GM23338 (cell line): ENCODE measurements at regions not wholly inside any gene's neighbourhood (a gene's known extent, or its start where the extent isn't known, plus 50 kb on each side); places are given as distances from the start of the nearest gene placed in this dataset.

ENCODE experiments used
- ATAC-seq: fragments of 200-7000 bp; cut with Tn5 transposase; 3 replicates; pipeline ENCODE4 v1.9.1; 2020
- DNase-seq: peaks from one replicate; pipeline ENCODE4 v3.0.0-alpha.2; 2015; ENCODE audit warnings: low spot score
- H2AFZ ChIP-seq: fragments of 200-600 bp; sonication (generic); 2 replicates; pipeline ENCODE4 v1.8.0; 2016; ENCODE audit warnings: antibody characterized with exemption, mild to moderate bottlenecking, moderate library complexity
- H3F3A ChIP-seq: fragments of 200-600 bp; sonication (generic); replicated peaks from 2 replicates; pipeline ENCODE4 v1.8.0; 2017; ENCODE audit warnings: antibody characterized with exemption, mixed run types, low read depth
- H3K27ac ChIP-seq: fragments of 200-600 bp; sonication (generic); 2 replicates; pipeline ENCODE4 v1.6.1; 2016; ENCODE audit warnings: low read depth
- H3K27me3 ChIP-seq: fragments of 200-600 bp; sonication (generic); 2 replicates; pipeline ENCODE4 v1.8.0; 2016; ENCODE audit warnings: mild to moderate bottlenecking, mixed run types, moderate library complexity; ENCODE audit not compliant: insufficient read depth
- H3K36me3 ChIP-seq: fragments of 200-600 bp; sonication (generic); 2 replicates; pipeline ENCODE4 v1.8.0; 2016; ENCODE audit warnings: mild to moderate bottlenecking; ENCODE audit not compliant: insufficient read depth
- H3K4me1 ChIP-seq: fragments of 200-600 bp; sonication (generic); 2 replicates; pipeline ENCODE4 v1.8.0; 2016; ENCODE audit warnings: mild to moderate bottlenecking, moderate library complexity; ENCODE audit not compliant: insufficient read depth
- H3K4me2 ChIP-seq: fragments of 200-600 bp; sonication (generic); 2 replicates; pipeline ENCODE4 v1.7.1; 2017; ENCODE audit warnings: mixed run types
- H3K4me3 ChIP-seq: fragments of 200-600 bp; sonication (generic); 2 replicates; pipeline ENCODE4 v1.6.1; 2016; ENCODE audit warnings: mixed run types
- H3K79me2 ChIP-seq: fragments of 200-600 bp; sonication (generic); replicated peaks from 2 replicates; pipeline ENCODE4 v1.8.0; 2017; ENCODE audit warnings: mild to moderate bottlenecking; ENCODE audit not compliant: insufficient read depth
- H3K9me2 ChIP-seq: fragments of 200-600 bp; sonication (generic); 2 replicates; pipeline ENCODE4 v1.8.0; 2017; ENCODE audit not compliant: insufficient read depth
- H4K20me1 ChIP-seq: fragments of 200-600 bp; sonication (generic); replicated peaks from 2 replicates; pipeline ENCODE4 v1.8.0; 2017; ENCODE audit warnings: mild to moderate bottlenecking; ENCODE audit not compliant: insufficient read depth
- H3K27ac Mint-ChIP-seq: 2 replicates; pipeline ENCODE4 v1.8.0; 2020; ENCODE audit warnings: inconsistent platforms, mild to moderate bottlenecking, moderate library complexity, mixed read lengths
- H3K27me3 Mint-ChIP-seq: 3 replicates; pipeline ENCODE4 v1.8.0; 2022; ENCODE audit warnings: low read depth, mild to moderate bottlenecking, moderate library complexity, mixed read lengths, inconsistent platforms; ENCODE audit not compliant: insufficient read depth, poor library complexity
- H3K36me3 Mint-ChIP-seq: 3 replicates; pipeline ENCODE4 v1.8.0; 2021; ENCODE audit warnings: low read depth, mild to moderate bottlenecking, inconsistent platforms, moderate library complexity, mixed read lengths
- H3K4me1 Mint-ChIP-seq: 3 replicates; pipeline ENCODE4 v1.8.0; 2020; ENCODE audit warnings: mild to moderate bottlenecking, inconsistent platforms, mixed read lengths
- H3K4me3 Mint-ChIP-seq: 3 replicates; pipeline ENCODE4 v1.8.0; 2021; ENCODE audit warnings: moderate library complexity, mild to moderate bottlenecking, inconsistent platforms, mixed read lengths
- H3K9me3 Mint-ChIP-seq: 3 replicates; pipeline ENCODE4 v1.8.0; 2020; ENCODE audit warnings: moderate library complexity, mild to moderate bottlenecking, inconsistent platforms, mixed read lengths
- EZH2 ChIP-seq: fragments of 200-600 bp; sonication (generic); IDR thresholded peaks from one replicate; pipeline ENCODE4 v1.8.0; 2017; ENCODE audit warnings: antibody characterized with exemption, mild to moderate bottlenecking, low read depth; ENCODE audit not compliant: unreplicated experiment
- JUNB ChIP-seq: IDR thresholded peaks from one replicate; pipeline ENCODE4 v1.6.1; 2016; ENCODE audit warnings: antibody characterized with exemption; ENCODE audit not compliant: unreplicated experiment
- NANOG ChIP-seq: IDR thresholded peaks from 2 replicates; pipeline ENCODE4 v1.6.1; 2016; ENCODE audit warnings: antibody characterized with exemption, borderline replicate concordance
- TF ChIP-seq, protein P1 (sequence below): fragments of 250-450 bp; sonication (Bioruptor Pico); IDR thresholded peaks from 2 replicates; pipeline ENCODE4 v1.5.0; 2020; ENCODE audit warnings: mild to moderate bottlenecking, moderate library complexity
- TF ChIP-seq, protein P2 (sequence below), 2 experiments: fragments of 200-600 bp in 1 of 2; sonication (generic) in 1 of 2; conservative IDR thresholded peaks; 2 replicates each; pipeline versions ENCODE4 v1.5.1 to v1.6.1; 2016 to 2017; ENCODE audit warnings: antibody characterized with exemption in 2 of 2, low read depth in 2 of 2, mild to moderate bottlenecking in 2 of 2, moderate library complexity in 1 of 2

DNA sequence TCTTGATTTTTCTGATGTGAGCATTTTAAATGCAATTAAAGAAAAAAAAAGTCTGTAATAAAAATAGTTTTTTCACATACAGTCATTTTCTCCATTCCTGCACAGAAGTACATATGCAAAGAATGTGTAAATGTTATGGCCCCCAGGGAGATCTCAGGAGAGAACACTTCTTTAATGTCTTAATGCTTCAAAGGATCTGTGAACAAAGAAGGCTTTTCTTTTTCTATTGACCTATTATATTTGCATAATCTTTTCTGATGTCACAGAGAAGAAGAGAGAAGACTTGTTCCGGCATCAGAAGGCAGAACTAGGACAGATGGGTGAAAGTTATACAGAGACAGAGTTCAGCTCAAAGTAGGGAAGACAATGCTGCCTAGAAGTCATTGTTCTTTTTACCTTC, 413.5 kb upstream of the STXBP6 start:
- Histone ChIP-seq H3K27me3 (no peaks in the 10 kb centered on the region), H3K9me2 (0 out of 2 replicates have a peak, but pooled peaks cover 3% of the 10 kb centered on the region), H3K36me3 (no peaks in the 10 kb centered on the region), H4K20me1 (no peaks in the 10 kb centered on the region), H3K4me3 (no peak overlapping the region), H3F3A (no peaks in the 10 kb centered on the region), H2AFZ (no peak overlapping the region), H3K79me2 (no peaks in the 10 kb centered on the region), H3K4me1 (peaks cover 6% of the 10 kb centered on the region; the same call in 1 of the 2 replicates), H3K27ac (no peak overlapping the region), H3K4me2 (peak overlapping the region; percentile 8; the same call in 1 of the 2 replicates)
- H3K9me3 Mint-ChIP-seq, result no peaks in the 10 kb centered on the region; the same call in 2 of the 3 replicates
- no peak overlapping the region for H3K4me3 Mint-ChIP-seq
- ATAC-seq, result no peak
- peaks cover 17% of the 10 kb centered on the region for H3K4me1 Mint-ChIP-seq
- H3K27me3 Mint-ChIP-seq, result peaks cover 1% of the 10 kb centered on the region
- no peaks in the 10 kb centered on the region for H3K36me3 Mint-ChIP-seq
- no peak for DNase-seq
- no peak overlapping the region for H3K27ac Mint-ChIP-seq
- TF ChIP-seq JUNB (no peak), EZH2 (no peak)
- TF ChIP-seq, protein P1, sequence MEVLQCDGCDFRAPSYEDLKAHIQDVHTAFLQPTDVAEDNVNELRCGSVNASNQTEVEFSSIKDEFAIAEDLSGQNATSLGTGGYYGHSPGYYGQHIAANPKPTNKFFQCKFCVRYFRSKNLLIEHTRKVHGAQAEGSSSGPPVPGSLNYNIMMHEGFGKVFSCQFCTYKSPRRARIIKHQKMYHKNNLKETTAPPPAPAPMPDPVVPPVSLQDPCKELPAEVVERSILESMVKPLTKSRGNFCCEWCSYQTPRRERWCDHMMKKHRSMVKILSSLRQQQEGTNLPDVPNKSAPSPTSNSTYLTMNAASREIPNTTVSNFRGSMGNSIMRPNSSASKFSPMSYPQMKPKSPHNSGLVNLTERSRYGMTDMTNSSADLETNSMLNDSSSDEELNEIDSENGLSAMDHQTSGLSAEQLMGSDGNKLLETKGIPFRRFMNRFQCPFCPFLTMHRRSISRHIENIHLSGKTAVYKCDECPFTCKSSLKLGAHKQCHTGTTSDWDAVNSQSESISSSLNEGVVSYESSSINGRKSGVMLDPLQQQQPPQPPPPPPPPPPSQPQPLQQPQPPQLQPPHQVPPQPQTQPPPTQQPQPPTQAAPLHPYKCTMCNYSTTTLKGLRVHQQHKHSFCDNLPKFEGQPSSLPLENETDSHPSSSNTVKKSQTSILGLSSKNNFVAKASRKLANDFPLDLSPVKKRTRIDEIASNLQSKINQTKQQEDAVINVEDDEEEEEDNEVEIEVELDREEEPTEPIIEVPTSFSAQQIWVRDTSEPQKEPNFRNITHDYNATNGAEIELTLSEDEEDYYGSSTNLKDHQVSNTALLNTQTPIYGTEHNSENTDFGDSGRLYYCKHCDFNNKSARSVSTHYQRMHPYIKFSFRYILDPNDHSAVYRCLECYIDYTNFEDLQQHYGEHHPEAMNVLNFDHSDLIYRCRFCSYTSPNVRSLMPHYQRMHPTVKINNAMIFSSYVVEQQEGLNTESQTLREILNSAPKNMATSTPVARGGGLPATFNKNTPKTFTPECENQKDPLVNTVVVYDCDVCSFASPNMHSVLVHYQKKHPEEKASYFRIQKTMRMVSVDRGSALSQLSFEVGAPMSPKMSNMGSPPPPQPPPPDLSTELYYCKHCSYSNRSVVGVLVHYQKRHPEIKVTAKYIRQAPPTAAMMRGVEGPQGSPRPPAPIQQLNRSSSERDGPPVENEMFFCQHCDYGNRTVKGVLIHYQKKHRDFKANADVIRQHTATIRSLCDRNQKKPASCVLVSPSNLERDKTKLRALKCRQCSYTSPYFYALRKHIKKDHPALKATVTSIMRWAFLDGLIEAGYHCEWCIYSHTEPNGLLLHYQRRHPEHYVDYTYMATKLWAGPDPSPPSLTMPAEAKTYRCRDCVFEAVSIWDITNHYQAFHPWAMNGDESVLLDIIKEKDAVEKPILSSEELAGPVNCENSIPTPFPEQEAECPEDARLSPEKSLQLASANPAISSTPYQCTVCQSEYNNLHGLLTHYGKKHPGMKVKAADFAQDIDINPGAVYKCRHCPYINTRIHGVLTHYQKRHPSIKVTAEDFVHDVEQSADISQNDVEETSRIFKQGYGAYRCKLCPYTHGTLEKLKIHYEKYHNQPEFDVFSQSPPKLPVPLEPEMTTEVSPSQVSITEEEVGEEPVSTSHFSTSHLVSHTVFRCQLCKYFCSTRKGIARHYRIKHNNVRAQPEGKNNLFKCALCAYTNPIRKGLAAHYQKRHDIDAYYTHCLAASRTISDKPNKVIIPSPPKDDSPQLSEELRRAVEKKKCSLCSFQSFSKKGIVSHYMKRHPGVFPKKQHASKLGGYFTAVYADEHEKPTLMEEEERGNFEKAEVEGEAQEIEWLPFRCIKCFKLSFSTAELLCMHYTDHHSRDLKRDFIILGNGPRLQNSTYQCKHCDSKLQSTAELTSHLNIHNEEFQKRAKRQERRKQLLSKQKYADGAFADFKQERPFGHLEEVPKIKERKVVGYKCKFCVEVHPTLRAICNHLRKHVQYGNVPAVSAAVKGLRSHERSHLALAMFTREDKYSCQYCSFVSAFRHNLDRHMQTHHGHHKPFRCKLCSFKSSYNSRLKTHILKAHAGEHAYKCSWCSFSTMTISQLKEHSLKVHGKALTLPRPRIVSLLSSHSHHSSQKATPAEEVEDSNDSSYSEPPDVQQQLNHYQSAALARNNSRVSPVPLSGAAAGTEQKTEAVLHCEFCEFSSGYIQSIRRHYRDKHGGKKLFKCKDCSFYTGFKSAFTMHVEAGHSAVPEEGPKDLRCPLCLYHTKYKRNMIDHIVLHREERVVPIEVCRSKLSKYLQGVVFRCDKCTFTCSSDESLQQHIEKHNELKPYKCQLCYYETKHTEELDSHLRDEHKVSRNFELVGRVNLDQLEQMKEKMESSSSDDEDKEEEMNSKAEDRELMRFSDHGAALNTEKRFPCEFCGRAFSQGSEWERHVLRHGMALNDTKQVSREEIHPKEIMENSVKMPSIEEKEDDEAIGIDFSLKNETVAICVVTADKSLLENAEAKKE (CRISPR knock-in tag), result peak; percentile 26; the same call in 1 of the 2 replicates

DNA sequence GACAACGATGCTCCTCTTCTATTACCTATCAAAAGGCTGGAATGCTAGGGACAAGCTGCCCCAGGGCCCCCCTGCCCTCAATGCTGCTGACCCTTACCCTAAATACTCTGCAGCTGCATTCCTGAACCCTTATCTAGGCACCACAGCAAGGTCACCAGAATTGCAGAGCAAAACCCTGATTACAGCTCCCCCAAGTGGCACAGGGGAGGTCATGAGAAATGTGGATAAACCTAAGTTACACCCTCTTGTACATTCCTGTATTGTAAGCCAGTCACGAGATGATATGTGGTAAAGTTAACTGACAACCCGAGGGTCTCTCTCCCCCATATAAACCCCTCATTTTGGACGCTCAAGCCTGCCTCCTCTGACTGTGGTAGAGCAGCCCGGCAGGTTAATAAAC, 411.8 kb upstream of the STXBP6 start:
- no peak overlapping the region for H3K4me3 Mint-ChIP-seq
- H3K36me3 Mint-ChIP-seq, result no peaks in the 10 kb centered on the region
- H3K9me3 Mint-ChIP-seq, result no peaks in the 10 kb centered on the region; the same call in 2 of the 3 replicates
- H3K4me1 Mint-ChIP-seq, result peaks cover 17% of the 10 kb centered on the region
- Histone ChIP-seq H3K27me3 (no peaks in the 10 kb centered on the region), H3K9me2 (0 out of 2 replicates have a peak, but pooled peaks cover 2% of the 10 kb centered on the region), H3F3A (no peaks in the 10 kb centered on the region), H2AFZ (no peak overlapping the region), H3K4me3 (no peak overlapping the region), H3K79me2 (no peaks in the 10 kb centered on the region), H3K4me2 (no peak overlapping the region), H3K27ac (no peak overlapping the region), H3K36me3 (no peaks in the 10 kb centered on the region), H4K20me1 (no peaks in the 10 kb centered on the region), H3K4me1 (peaks cover 6% of the 10 kb centered on the region; the same call in 1 of the 2 replicates)
- peak; percentile 29 for DNase-seq
- ATAC-seq, result peak; percentile 36; the same call in 1 of the 3 replicates
- peaks cover 1% of the 10 kb centered on the region for H3K27me3 Mint-ChIP-seq
- H3K27ac Mint-ChIP-seq, result no peak overlapping the region
- no peak for TF ChIP-seq NANOG
- TF ChIP-seq, protein P2, sequence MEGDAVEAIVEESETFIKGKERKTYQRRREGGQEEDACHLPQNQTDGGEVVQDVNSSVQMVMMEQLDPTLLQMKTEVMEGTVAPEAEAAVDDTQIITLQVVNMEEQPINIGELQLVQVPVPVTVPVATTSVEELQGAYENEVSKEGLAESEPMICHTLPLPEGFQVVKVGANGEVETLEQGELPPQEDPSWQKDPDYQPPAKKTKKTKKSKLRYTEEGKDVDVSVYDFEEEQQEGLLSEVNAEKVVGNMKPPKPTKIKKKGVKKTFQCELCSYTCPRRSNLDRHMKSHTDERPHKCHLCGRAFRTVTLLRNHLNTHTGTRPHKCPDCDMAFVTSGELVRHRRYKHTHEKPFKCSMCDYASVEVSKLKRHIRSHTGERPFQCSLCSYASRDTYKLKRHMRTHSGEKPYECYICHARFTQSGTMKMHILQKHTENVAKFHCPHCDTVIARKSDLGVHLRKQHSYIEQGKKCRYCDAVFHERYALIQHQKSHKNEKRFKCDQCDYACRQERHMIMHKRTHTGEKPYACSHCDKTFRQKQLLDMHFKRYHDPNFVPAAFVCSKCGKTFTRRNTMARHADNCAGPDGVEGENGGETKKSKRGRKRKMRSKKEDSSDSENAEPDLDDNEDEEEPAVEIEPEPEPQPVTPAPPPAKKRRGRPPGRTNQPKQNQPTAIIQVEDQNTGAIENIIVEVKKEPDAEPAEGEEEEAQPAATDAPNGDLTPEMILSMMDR (conservative IDR thresholded peaks at IDR 0.05; ENCODE audit: low read depth in 2 of 2), result peak; percentile 57 to 59
